OCI-LY3 (cell line): ENCODE measurements at regions not wholly inside any gene's neighbourhood (a gene's known extent, or its start where the extent isn't known, plus 50 kb on each side); places are given as distances from the start of the nearest gene placed in this dataset.
A peak's percentile ranks its signal among the peaks of the same experiment; 100 is the strongest.
"Not testable (repeated sequence)": the region's sequence is repeated elsewhere in the genome, so short reads cannot be mapped to it uniquely, and the experiment has no call there.

Experiments used
- H2AFZ ChIP-seq: fragments of 200-600, 300-600 bp; shearing (Covaris generic); 2 replicates; pipeline ENCODE4 v1.6.0; 2014; ENCODE audit warnings: antibody characterized with exemption, low read depth, low read length
- H3K27ac ChIP-seq: fragments of 200-600, 300-600 bp; sonication (generic); 2 replicates; pipeline ENCODE4 v1.5.1; 2014; ENCODE audit warnings: mild to moderate bottlenecking, low read length, moderate library complexity, mixed read lengths
- H3K27me3 ChIP-seq: fragments of 200-600, 300-600 bp; sonication (generic); 2 replicates; pipeline ENCODE4 v1.6.1; 2014; ENCODE audit warnings: low read depth, low read length, mixed read lengths
- H3K36me3 ChIP-seq: fragments of 200-600, 300-600 bp; sonication (generic); replicated peaks from 2 replicates; pipeline ENCODE3; 2014; ENCODE audit warnings: low read depth, low read length, mixed read lengths
- H3K4me1 ChIP-seq: fragments of 300-600, 200-600 bp; sonication (generic); 2 replicates; pipeline ENCODE4 v1.6.1; 2014; ENCODE audit warnings: low read length, mixed read lengths
- H3K4me2 ChIP-seq: fragments of 200-600, 300-600 bp; sonication (generic); 2 replicates; pipeline ENCODE4 v1.6.1; 2014; ENCODE audit warnings: low read length, mixed read lengths
- H3K4me3 ChIP-seq: fragments of 300-600, 200-600 bp; sonication (generic); 2 replicates; pipeline ENCODE4 v1.5.1; 2014; ENCODE audit warnings: antibody characterized with exemption, mild to moderate bottlenecking, low read length, moderate library complexity
- H3K79me2 ChIP-seq: fragments of 300-600, 200-600 bp; shearing (Covaris generic); 2 replicates; pipeline ENCODE4 v1.6.1; 2014; ENCODE audit warnings: mild to moderate bottlenecking, low read length, mixed read lengths
- H3K9ac ChIP-seq: fragments of 300-600, 200-600 bp; shearing (Covaris generic); 2 replicates; pipeline ENCODE4 v1.6.0; 2014; ENCODE audit warnings: mild to moderate bottlenecking, low read length, moderate library complexity
- H3K9me3 ChIP-seq: fragments of 200-600, 300-600 bp; shearing (Covaris generic); 2 replicates; pipeline ENCODE4 v1.6.1; 2014; ENCODE audit warnings: low read length, mixed read lengths; ENCODE audit not compliant: insufficient read depth
- H4K20me1 ChIP-seq: fragments of 200-600, 300-600 bp; sonication (generic); 2 replicates; pipeline ENCODE4 v1.6.1; 2016; ENCODE audit warnings: low read length, mixed read lengths; ENCODE audit not compliant: insufficient read depth
- CTCF ChIP-seq: fragments of 200-600, 300-600 bp; sonication (generic); IDR thresholded peaks from 2 replicates; pipeline ENCODE4 v1.5.1; 2014; ENCODE audit warnings: antibody characterized with exemption, low read length, low read depth
- EZH2phosphoT487 ChIP-seq: fragments of 200-600 bp; shearing (Covaris generic); IDR thresholded peaks from 2 replicates; pipeline ENCODE4 v1.6.1; 2018; ENCODE audit warnings: antibody characterized with exemption, mixed run types, low read depth

GRCh38 chr4:94063084-94063483 is 144.6 kb upstream of the SMARCAD1 start:
- no peaks in the 10 kb centered on the region for H3K36me3 ChIP-seq
- no peak overlapping the region for H3K9ac ChIP-seq
- H3K27ac ChIP-seq, result no peak overlapping the region
- TF ChIP-seq EZH2phosphoT487, result no peak
- TF ChIP-seq CTCF, result no peak
- no peak overlapping the region for H2AFZ ChIP-seq
- no peaks in the 10 kb centered on the region for H3K9me3 ChIP-seq
- H3K27me3 ChIP-seq, result no peaks in the 10 kb centered on the region
- no peak overlapping the region for H3K4me2 ChIP-seq
- no peaks in the 10 kb centered on the region for H4K20me1 ChIP-seq
- H3K4me3 ChIP-seq, result no peak overlapping the region
- H3K4me1 ChIP-seq, result no peaks in the 10 kb centered on the region
- H3K79me2 ChIP-seq, result no peaks in the 10 kb centered on the region

- Histone ChIP-seq H3K9ac (no peak overlapping the region), H4K20me1 (no peaks in the 10 kb centered on the region), H3K4me2 (no peak overlapping the region), H3K27ac (no peak overlapping the region), H3K4me1 (no peaks in the 10 kb centered on the region), H3K79me2 (no peaks in the 10 kb centered on the region), H3K9me3 (no peaks in the 10 kb centered on the region), H3K36me3 (no peaks in the 10 kb centered on the region), H3K4me3 (no peak overlapping the region), H2AFZ (no peak overlapping the region), H3K27me3 (no peaks in the 10 kb centered on the region)
- no peak for TF ChIP-seq CTCF
- no peak for TF ChIP-seq EZH2phosphoT487
These were observed 138.6 kb upstream of the SMARCAD1 start for GRCh38 chr4:94068753-94069719.

- Histone ChIP-seq H3K27ac (no peak overlapping the region), H3K79me2 (no peaks in the 10 kb centered on the region), H3K9me3 (no peaks in the 10 kb centered on the region), H3K4me3 (no peak overlapping the region), H3K36me3 (no peaks in the 10 kb centered on the region), H4K20me1 (no peaks in the 10 kb centered on the region), H3K4me1 (no peaks in the 10 kb centered on the region), H3K4me2 (no peak overlapping the region), H3K27me3 (no peaks in the 10 kb centered on the region), H2AFZ (no peak overlapping the region), H3K9ac (no peak overlapping the region)
- TF ChIP-seq CTCF, result peak; percentile 26
- no peak for TF ChIP-seq EZH2phosphoT487
These were observed 131.2 kb upstream of the SMARCAD1 start for GRCh38 chr4:94076498-94076897.

- no peak overlapping the region for H3K9ac ChIP-seq
- TF ChIP-seq CTCF (no peak), EZH2phosphoT487 (no peak)
These were observed 123.5 kb upstream of the SMARCAD1 start for GRCh38 chr4:94084155-94084554.

GRCh38 chr4:94099141-94099540 is 108.5 kb upstream of the SMARCAD1 start:
- not testable (repeated sequence) for H3K9ac ChIP-seq, H2AFZ ChIP-seq, H3K4me1 ChIP-seq, H3K9me3 ChIP-seq, H3K79me2 ChIP-seq, H3K4me3 ChIP-seq, H3K27me3 ChIP-seq, H3K4me2 ChIP-seq, H3K27ac ChIP-seq, H3K36me3 ChIP-seq, H4K20me1 ChIP-seq

More at GRCh38 chr4:94084155-94084554, 123.5 kb upstream of the SMARCAD1 start:
- Histone ChIP-seq H2AFZ (no peak overlapping the region), H3K79me2 (no peaks in the 10 kb centered on the region), H3K27ac (no peak overlapping the region), H3K27me3 (no peaks in the 10 kb centered on the region), H3K36me3 (no peaks in the 10 kb centered on the region), H4K20me1 (no peaks in the 10 kb centered on the region), H3K9me3 (no peaks in the 10 kb centered on the region), H3K4me3 (no peak overlapping the region), H3K4me2 (no peak overlapping the region), H3K4me1 (no peaks in the 10 kb centered on the region)
